Colon (tissue), 2 donors: ENCODE measurements at regions not wholly inside any gene's neighbourhood (a gene's known extent, or its start where the extent isn't known, plus 50 kb on each side); places are given as distances from the start of the nearest gene placed in this dataset.

ENCODE experiments used
- FAIRE-seq: peaks from 2 replicates; lab custom pipeline; 2012; peaks lifted over from hg19 to GRCh38; lab: Jason Lieb, UNC
- donor health status: control.
- donor health status: control.

DNA sequence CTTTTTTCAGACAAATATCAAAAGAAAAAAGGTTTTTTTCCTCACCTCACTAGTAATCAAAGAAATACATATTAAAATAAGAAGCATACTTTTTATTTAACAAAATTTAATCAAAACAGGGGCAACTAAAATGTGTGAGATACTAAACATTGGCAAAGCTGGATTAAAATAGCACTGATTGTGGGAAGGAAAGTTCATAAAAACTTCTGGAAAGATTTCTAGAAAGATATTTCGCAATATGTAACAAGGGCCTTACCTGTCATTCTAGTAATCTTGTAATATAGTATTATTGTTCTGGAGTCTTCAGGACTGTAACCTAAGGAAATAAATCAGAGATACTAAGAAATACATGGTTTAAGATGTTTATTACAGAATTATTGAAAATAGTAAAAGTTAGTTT is 482.5 kb downstream of the SUCLA2 start:
- FAIRE-seq: no peak

GRCh38 chr13:47511647-47512046 is 489.4 kb downstream of the SUCLA2 start:
- FAIRE-seq: no peak

DNA sequence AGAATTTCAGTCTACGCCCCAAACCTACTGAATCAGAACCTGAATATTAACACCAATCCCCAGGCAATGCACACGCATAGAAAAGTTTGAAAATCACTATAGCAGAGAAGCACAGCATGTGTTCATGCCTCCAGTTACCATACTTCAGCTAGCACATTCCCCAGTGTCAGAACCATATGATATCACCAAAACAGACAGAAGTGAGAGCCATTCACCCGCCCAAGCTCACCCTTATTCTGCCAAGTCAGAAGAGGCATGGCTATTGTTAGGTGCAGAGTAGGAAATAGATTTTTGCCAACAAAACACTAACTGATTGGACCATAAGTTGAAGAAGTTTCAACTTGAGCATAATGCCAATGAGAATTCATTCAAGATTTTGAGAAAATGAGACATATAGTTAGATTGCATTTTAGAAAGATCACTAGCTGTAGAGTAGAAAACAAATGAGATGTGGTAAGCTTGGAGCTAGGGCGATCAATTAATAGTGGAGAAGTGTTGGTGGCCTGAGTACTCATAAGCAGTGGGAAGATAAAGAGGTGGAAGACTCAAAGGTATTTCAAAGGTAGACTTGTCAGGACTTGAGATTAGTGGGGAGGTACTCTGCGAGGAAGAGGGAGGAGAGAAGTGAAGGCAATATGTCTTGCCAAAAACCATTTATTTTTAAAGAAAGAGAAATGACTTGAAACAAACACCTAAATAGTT is 492.4 kb downstream of the SUCLA2 start:
- no peak for FAIRE-seq

DNA sequence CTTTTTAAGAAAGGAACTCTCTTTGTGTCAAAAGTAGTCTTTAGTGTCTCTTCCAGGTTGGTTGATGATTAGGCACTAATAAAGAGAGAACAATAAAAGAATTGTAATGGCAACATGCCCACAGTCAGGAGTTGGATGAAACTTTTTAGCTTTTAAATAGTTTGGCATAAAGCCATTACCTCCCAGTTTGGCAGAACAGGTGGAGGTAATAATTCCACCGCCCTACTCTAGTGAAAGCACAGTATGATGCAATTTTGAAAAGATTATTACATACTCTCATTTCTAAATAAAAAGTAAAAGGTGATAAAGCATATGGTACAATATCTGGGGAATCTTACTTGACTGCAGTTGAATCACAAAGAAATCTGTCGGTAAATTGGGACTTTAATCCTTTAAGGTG is 497.6 kb downstream of the SUCLA2 start:
- FAIRE-seq: no peak

- no peak for FAIRE-seq
Observed at GRCh38 chr13:47502166-47502565, 498.9 kb downstream of the SUCLA2 start.

DNA sequence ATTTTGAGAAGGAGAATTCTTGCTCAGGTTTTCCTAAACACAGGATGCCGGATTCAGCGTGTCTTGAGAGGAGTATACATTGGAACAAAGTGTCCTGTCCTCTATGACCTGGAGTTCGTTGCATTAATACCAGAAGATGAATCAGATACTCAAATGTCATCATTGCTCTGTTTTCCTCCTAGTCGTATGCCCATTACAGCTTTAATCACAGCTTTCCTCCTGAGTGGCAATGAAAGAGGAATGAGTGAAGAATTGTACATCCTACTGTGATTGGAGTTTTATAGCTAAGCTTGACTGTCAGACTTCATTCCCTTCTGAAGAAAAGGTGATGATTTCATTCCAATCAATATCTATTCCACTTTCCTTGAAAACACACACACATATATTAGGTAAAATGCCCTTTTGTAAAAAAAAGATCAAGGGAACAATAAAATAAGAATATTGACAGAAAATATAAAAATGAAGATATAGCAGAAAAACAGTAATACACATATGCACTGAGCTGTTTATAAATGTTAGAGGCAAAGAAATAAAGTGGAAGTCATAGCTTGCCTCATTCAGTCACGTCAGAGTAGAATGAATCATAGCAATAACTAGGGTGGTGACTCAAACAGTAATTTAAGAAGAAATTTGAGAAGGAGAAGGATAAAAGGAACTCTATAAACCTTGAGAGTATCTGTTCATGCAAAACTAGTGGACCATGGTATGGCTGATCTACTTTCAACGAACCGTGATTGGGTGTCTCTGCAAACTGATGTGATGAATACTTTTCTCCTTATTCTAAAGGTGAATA is 501.5 kb downstream of the SUCLA2 start:
- no peak for FAIRE-seq

DNA sequence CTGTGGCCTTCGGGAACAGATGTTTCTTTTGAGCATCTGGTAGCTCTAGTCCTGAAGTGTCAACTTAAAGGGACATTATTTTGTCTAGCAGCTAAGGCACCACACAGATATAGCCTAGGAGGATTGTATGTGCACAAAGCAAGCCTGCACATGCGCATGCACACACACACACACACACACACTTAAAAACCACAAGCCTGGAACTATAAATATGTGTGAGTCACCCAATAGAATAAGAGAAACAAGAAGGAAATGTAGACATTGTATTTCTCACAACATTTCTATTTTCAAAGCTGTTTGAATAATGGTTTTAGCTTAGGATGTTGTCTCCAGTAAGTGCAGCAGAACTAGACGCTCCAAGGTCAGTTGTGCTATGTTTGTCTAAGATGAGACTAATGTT is 516.5 kb downstream of the SUCLA2 start:
- no peak for FAIRE-seq

DNA sequence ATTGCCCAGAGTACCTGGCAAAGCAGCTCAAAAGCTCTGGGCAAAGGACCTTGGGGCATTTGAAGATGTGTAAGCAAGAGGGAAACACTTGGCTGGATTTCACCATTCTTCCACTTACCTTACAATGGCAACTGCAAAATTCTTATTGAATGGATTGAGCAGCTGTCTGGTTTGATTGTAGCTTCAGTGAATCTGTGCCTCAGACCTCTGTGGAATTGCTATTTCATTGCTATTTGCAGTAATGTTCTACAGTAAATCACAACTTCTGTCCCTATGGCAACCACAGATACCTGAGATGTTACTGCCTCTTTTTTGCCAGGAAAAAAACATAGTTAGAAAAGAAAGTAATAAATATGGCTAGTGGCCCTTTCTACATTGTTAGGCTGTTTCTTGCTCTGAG is 519.5 kb downstream of the SUCLA2 start:
- FAIRE-seq: no peak

DNA sequence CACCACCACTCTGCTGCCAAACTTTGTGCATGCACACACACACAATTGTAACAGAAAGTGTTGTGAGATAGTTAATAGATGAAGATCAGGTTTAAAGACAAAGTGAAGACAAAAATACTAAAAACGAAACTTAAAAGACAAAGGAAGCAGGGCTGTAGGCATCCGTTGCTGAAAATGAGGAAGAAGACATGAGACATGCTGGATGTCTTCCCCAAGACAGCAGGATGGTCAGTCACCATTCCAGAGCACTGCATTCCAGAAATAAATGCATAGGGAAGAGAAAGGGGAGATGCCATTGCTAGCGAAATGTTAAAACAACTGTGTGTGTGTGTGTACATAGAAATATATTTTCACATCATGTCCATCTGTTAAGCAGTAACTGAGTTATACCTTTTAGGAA is 520.1 kb downstream of the SUCLA2 start:
- no peak for FAIRE-seq

GRCh38 chr13:47480121-47480520 is 521.0 kb downstream of the SUCLA2 start:
- no peak for FAIRE-seq

- FAIRE-seq: no peak
Observed at GRCh38 chr13:47478985-47479384, 522.1 kb downstream of the SUCLA2 start.

DNA sequence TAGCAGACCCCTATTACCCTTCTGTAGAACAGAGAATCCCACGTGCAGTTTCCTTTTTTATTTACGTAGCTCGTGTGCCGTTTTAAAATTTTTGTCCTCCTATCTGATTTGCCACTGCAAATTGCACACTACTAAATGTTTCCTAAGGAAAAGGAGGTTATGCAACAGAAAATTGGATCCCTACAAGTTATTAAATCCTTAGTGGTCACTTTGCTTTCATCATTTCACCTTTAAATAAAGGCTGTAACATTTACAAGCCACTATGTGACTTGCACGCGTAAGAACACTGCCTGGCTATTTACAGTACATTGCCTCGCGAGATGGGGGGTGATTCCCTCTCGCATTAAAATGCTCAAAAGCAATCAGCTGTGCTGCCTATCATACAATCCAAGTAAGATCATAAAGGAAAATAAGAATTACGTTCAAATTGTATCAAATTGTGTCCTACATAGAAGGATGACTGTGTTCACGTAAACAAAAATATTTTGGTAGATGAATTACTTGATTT is 525.6 kb downstream of the SUCLA2 start:
- FAIRE-seq: no peak

- FAIRE-seq: no peak
Observed at GRCh38 chr13:47474839-47475238, 526.2 kb downstream of the SUCLA2 start.

DNA sequence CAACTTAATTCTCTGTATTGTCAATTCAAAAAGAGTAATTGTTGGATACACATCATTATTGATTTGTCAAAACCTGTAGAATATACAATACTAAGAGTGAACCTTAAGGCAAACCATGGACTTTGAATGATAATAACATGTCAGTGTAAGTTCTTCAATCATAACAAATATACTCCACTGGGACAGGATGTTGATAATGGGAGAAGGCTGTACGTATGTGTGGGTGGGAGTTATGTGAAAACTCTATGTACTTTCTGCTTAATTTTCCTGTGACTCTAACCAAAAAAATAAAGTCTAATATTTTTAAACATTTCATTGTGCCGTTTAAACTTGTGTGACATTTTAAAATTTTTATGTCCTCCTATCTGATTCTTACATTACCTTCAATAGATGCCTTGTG is 526.7 kb downstream of the SUCLA2 start:
- FAIRE-seq: no peak

- FAIRE-seq: no peak
Observed at GRCh38 chr13:47472516-47472915, 528.6 kb downstream of the SUCLA2 start.

GRCh38 chr13:47463726-47464125 is 537.3 kb downstream of the SUCLA2 start:
- FAIRE-seq: no peak

DNA sequence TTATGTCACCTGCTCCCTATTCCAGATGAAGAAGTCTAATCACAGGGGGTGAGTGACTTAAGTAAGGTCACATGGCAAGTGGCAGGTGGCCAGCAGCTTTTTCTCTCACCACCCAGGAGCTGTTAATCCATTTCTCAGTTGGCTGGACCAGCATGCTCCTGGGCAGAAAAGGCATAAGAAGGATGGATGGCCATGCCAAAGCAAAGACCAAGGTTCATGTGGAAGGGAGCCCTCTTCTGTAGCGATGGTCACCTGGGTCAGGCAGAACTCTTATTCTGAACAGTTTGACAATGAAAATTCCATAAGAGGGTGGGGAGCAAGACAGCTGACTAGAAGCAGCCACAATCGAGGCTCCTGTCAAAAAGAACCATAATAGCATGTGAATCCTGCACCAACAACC is 538.1 kb downstream of the SUCLA2 start:
- no peak for FAIRE-seq

DNA sequence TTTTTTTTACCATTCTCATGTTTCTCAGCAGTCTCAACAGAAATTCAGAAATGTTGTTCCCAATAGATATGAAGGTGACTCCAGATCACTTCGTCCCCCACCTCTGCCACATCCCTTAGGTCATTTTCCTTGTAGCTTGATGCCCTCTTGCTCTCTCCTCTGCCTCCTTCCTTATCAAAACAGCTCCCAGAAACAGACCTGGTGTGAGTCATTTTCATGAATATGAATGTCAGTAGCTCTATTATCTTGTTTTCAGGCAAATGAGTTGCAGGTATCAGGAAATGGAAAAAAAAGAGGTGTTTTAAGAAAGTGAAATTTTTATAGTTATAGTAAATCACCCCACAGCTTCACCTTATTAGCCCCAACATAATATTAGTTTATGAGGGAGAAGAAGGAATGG is 539.3 kb downstream of the SUCLA2 start:
- FAIRE-seq: no peak

GRCh38 chr13:47459512-47459911 is 541.6 kb downstream of the SUCLA2 start:
- FAIRE-seq: no peak

DNA sequence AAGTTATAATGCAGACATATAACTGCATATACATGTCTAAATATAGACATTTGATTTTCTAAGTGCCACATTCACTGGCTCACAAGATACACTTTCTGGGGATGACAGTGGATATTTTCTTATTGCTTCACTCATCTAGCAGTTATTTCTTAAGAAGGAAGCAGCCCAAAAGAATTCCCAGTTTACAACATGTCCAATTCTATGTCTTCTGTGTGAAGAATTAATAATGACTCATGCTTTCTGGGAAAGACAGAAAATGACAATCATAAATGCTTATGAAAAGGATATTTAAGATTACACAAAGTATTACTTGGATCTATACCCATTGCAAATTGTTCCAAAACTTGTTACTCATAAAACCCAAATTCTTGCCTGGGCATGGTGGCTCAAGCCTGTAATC is 543.4 kb downstream of the SUCLA2 start:
- no peak for FAIRE-seq

DNA sequence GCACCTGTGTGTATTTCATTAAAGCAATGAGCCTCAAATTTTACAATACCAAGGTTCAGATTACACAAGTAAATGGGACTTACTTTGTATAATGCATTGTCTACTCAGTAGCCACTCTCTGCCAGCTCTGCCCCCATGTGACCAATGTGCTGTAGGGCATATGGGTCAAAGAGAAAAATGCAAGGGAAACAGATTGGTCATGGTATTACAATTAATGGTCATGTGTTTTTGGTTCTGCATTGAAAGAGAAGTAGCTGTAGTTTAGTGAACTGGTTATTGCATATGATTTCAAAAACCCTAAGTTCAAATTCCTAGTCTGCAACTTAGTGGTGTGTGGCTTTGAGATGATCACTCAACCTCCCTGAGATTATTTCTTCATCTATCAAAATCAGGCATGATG is 545.4 kb downstream of the SUCLA2 start:
- FAIRE-seq: no peak

GRCh38 chr13:47454986-47455385 is 546.1 kb downstream of the SUCLA2 start:
- no peak for FAIRE-seq

GRCh38 chr13:47437406-47437805 is 540.6 kb upstream of the HTR2A start:
- no peak for FAIRE-seq
